Amniotic stem cell (primary cell): ENCODE measurements at regions not wholly inside any gene's neighbourhood (a gene's known extent, or its start where the extent isn't known, plus 50 kb on each side); places are given as distances from the start of the nearest gene placed in this dataset.

Source experiments
- DNase-seq: peaks from one replicate; lab custom pipeline; 2025; lab: John Stamatoyannopoulos, UW

- DNase-seq, result no peak
Measured at GRCh38 chr1:90494748-90495282, 222.3 kb downstream of the BARHL2 start.

GRCh38 chr1:90488451-90488850, 228.7 kb downstream of the BARHL2 start:
- no peak for DNase-seq

GRCh38 chr1:90486996-90487395, 230.1 kb downstream of the BARHL2 start:
- DNase-seq, result no peak

GRCh38 chr1:90486134-90486824, 230.8 kb downstream of the BARHL2 start:
- DNase-seq, result no peak

- no peak for DNase-seq
Measured at GRCh38 chr1:90480271-90480835, 236.7 kb downstream of the BARHL2 start.

GRCh38 chr1:90476994-90477393, 240.1 kb downstream of the BARHL2 start:
- DNase-seq, result no peak

GRCh38 chr1:90476411-90476810, 240.7 kb downstream of the BARHL2 start:
- DNase-seq, result no peak

GRCh38 chr1:90475631-90476030, 241.5 kb downstream of the BARHL2 start:
- DNase-seq, result no peak

GRCh38 chr1:90474731-90475130, 242.4 kb downstream of the BARHL2 start:
- DNase-seq, result no peak

- DNase-seq, result no peak
Measured at GRCh38 chr1:90474158-90474557, 242.9 kb downstream of the BARHL2 start.

GRCh38 chr1:90472775-90473174, 244.3 kb downstream of the BARHL2 start:
- DNase-seq, result no peak

- DNase-seq, result no peak
Measured at GRCh38 chr1:90459570-90459969, 257.5 kb downstream of the BARHL2 start.

GRCh38 chr1:90457985-90458384, 259.1 kb downstream of the BARHL2 start:
- DNase-seq, result no peak

GRCh38 chr1:90452491-90452890, 264.6 kb downstream of the BARHL2 start:
- DNase-seq, result no peak

- no peak for DNase-seq
Measured at GRCh38 chr1:90443354-90443753, 273.7 kb downstream of the BARHL2 start.

GRCh38 chr1:90435351-90435750, 281.8 kb downstream of the BARHL2 start:
- DNase-seq, result no peak

GRCh38 chr1:90434460-90434859, 282.6 kb downstream of the BARHL2 start:
- no peak for DNase-seq

GRCh38 chr1:90417126-90417525, 300.0 kb downstream of the BARHL2 start:
- DNase-seq, result no peak

GRCh38 chr1:90414201-90414600, 302.9 kb downstream of the BARHL2 start:
- no peak for DNase-seq

- no peak for DNase-seq
Measured at GRCh38 chr1:90413519-90413918, 303.6 kb downstream of the BARHL2 start.

GRCh38 chr1:90412563-90412962, 304.5 kb downstream of the BARHL2 start:
- DNase-seq, result no peak

GRCh38 chr1:90411185-90411584, 305.9 kb downstream of the BARHL2 start:
- DNase-seq, result no peak

- DNase-seq, result no peak
Measured at GRCh38 chr1:90407737-90408136, 309.4 kb downstream of the BARHL2 start.

GRCh38 chr1:90405726-90406125, 311.4 kb downstream of the BARHL2 start:
- no peak for DNase-seq
